Gastroesophageal sphincter (tissue), 3 donors: ENCODE measurements at regions not wholly inside any gene's neighbourhood (a gene's known extent, or its start where the extent isn't known, plus 50 kb on each side); places are given as distances from the start of the nearest gene placed in this dataset.

Experiments
- CTCF ChIP-seq, 4 experiments: fragments of 200-600 bp in 2 of 4; fragments of 450-650 bp in 2 of 4; sonication (generic) in 1 of 4; IDR thresholded peaks; one replicate each; pipeline ENCODE4 v1.5.1; 2017 to 2019; ENCODE audit warnings: antibody characterized with exemption in 4 of 4, mild to moderate bottlenecking in 2 of 4, moderate library complexity in 2 of 4
- POLR2A ChIP-seq, 2 donors: fragments of 450-650 bp; IDR thresholded peaks; one replicate each; pipeline ENCODE4 v1.6.1; 2017; ENCODE audit warnings: antibody characterized with exemption in 2 of 2, mild to moderate bottlenecking in 2 of 2, moderate library complexity in 1 of 2

GRCh38 chr18:39434223-39434920 is 1868.8 kb upstream of the CELF4 start:
- TF ChIP-seq CTCF (IDR thresholded peaks at IDR 0.05) (no peak), POLR2A (IDR thresholded peaks at IDR 0.05) (no peak)
